ENCODE measurements at regions not wholly inside any gene's neighbourhood (a gene's known extent, or its start where the extent isn't known, plus 50 kb on each side); places are given as distances from the start of the nearest gene placed in this dataset.
A peak's percentile ranks its signal among the peaks of the same experiment; 100 is the strongest.

DNA sequence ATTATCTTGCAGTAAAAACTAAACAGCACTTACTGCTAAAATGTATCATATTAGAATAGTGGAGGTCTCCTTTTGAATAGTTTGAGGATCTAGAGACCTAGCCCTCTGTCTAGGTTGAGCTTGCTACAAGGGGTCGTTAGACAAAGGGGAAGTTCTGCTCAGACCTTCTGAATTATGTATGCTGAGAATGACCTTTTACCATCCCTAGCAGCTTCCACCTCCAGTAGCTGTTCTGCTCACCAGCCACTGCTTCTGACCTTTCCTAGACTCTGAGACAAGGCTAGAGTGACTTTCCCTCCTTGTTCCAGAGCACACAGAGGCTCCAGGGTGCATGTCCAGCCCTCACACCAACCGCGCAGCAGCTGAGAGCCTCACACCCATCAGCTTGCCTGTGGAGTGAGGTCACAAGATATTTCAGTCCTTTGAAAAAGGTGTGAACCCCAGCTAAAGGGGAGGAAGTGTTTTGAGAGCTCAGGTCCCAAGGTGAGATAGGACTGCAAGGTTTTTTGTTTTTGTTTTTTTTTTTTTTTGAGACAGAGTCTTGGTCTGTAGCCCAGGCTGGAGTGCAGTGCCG lies 289.3 kb upstream of the TNP1 start:
- Histone ChIP-seq H3K23ac (ENCODE audit: low read length) (no peak overlapping the region), H2BK15ac (replicated peaks; ENCODE audit: low read depth) (no peak overlapping the region), H3K36me3 (ENCODE audit: control insufficient read depth, insufficient read depth, low read length) (no peaks in the 10 kb centered on the region), H3K27me3 (ENCODE audit: insufficient read depth, low read length, poor library complexity) (no peaks in the 10 kb centered on the region), H3K4me1 (ENCODE audit: control insufficient read depth, low read depth, low read length) (peaks cover 5% of the 10 kb centered on the region), H3K79me1 (ENCODE audit: low read length) (no peaks in the 10 kb centered on the region), H3K4me2 (ENCODE audit: low read length) (no peak overlapping the region), H2BK120ac (ENCODE audit: low read depth, low read length) (no peak overlapping the region), H3K9ac (ENCODE audit: low read length) (no peak overlapping the region), H3K4ac (ENCODE audit: low read depth, low read length) (no peak overlapping the region), H3K79me2 (ENCODE audit: control insufficient read depth, insufficient read depth, low read length) (no peaks in the 10 kb centered on the region), H4K5ac (ENCODE audit: low read length) (no peak overlapping the region), H3K4me3 (ENCODE audit: low read length) (no peak overlapping the region), H3K27ac (ENCODE audit: low read depth, low read length) (no peak overlapping the region), H3K56ac (ENCODE audit: low read length) (no peak overlapping the region), H2BK5ac (ENCODE audit: low read length) (no peak overlapping the region), H2AK5ac (ENCODE audit: low read length) (no peak overlapping the region), H3K18ac (ENCODE audit: low read length) (no peak overlapping the region), H4K8ac (ENCODE audit: low read depth, low read length) (no peak overlapping the region)
- no CpG with 5 or more reads among the region's 4 CpGs for WGBS (ENCODE audit: extremely low coverage, insufficient coverage, low lambda C conversion rate)
- DNase-seq: peak; percentile 63

DNA sequence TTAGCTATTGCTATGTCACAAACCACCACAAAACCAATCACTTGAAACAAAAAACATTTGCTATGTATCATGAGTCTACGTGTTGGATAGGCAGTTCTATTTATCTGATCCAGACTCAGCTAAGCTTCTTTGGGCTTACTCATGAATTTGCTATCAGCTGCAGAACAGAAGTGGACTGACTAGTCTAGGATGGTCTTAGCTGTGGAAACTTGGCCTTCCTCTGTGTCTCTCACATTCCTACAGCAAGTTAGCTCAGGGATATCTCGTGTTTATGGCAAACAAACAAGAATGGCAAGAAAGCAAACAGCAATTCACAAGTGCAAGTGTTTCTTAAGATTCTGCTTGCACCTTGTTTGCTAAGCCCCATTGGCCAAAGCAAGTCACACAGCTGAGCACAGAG lies 288.0 kb upstream of the TNP1 start:
- H2BK15ac ChIP-seq (replicated peaks; ENCODE audit: low read depth): no peak overlapping the region
- H4K5ac ChIP-seq (ENCODE audit: low read length): no peak overlapping the region
- H3K56ac ChIP-seq (ENCODE audit: low read length): no peak overlapping the region
- no peak overlapping the region for H3K4me3 ChIP-seq (ENCODE audit: low read length)
- no peak overlapping the region for H2BK120ac ChIP-seq (ENCODE audit: low read depth, low read length)
- no peak overlapping the region for H3K4me2 ChIP-seq (ENCODE audit: low read length)
- H3K36me3 ChIP-seq (ENCODE audit: control insufficient read depth, insufficient read depth, low read length): no peaks in the 10 kb centered on the region
- H3K4me1 ChIP-seq (ENCODE audit: control insufficient read depth, low read depth, low read length): peaks cover 5% of the 10 kb centered on the region
- H2AK5ac ChIP-seq (ENCODE audit: low read length): no peak overlapping the region
- no peak overlapping the region for H3K9ac ChIP-seq (ENCODE audit: low read length)
- no peaks in the 10 kb centered on the region for H3K27me3 ChIP-seq (ENCODE audit: insufficient read depth, low read length, poor library complexity)
- H3K23ac ChIP-seq (ENCODE audit: low read length): no peak overlapping the region
- H2BK5ac ChIP-seq (ENCODE audit: low read length): no peak overlapping the region
- no peak overlapping the region for H3K27ac ChIP-seq (ENCODE audit: low read depth, low read length)
- DNase-seq: peak; percentile 39
- no CpG with 5 or more reads among the region's 2 CpGs for WGBS (ENCODE audit: extremely low coverage, insufficient coverage, low lambda C conversion rate)
- no peaks in the 10 kb centered on the region for H3K79me2 ChIP-seq (ENCODE audit: control insufficient read depth, insufficient read depth, low read length)
- no peak overlapping the region for H4K8ac ChIP-seq (ENCODE audit: low read depth, low read length)
- no peak overlapping the region for H3K18ac ChIP-seq (ENCODE audit: low read length)
- H3K4ac ChIP-seq (ENCODE audit: low read depth, low read length): no peak overlapping the region
- H3K79me1 ChIP-seq (ENCODE audit: low read length): no peaks in the 10 kb centered on the region

DNA sequence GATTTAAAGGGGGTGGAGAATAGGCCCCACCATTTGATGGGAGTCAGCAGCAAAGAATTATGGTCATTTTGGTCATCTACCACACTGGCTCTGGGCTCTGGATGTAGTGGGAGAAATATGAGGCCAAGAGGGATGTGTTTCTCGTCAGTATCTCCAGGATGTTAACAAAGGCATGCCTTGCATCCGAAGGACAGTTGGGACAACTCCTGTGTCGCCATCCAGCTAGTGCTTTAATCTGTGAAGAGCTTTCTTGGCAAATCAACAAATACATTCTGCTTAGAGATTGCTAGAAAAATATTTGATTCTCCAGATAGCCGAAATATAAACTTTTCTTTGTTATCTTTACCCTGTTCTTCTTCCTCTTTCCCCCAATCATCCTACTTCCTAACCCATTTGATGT lies 287.1 kb upstream of the TNP1 start:
- no peak overlapping the region for H3K18ac ChIP-seq (ENCODE audit: low read length)

DNA sequence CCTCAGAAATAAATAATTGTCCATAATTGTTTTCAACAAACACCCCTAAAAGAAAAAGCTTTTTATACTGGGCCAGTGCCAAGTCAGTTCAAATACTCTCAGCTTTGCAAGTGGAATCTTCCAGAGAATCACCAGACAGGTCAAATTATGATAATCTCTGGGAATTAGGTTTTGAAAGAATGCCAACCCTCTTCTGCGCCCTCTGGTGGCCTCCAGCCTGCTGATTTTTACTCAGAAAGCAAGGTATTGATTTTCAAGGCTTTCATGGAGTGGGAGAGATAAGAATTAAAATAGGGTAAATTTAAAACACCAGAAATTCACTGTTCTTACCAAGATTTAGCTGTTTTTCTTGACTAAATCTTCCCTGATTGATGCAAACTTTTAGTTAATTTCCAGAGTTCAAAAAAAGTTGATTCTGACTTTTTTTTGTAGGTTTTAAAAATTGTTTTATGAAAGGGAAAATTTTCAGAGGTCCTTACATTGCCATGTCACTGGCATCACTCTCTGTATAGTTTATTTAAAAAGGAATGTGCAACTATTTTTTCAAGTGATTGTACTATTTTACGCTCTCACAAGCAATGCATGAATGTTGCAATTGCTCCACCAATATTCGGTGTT lies 282.9 kb upstream of the TNP1 start:
- H2AK5ac ChIP-seq (ENCODE audit: low read length): no peak overlapping the region
- H3K9ac ChIP-seq (ENCODE audit: low read length): no peak overlapping the region
- no peak overlapping the region for H2BK120ac ChIP-seq (ENCODE audit: low read depth, low read length)
- H3K36me3 ChIP-seq (ENCODE audit: control insufficient read depth, insufficient read depth, low read length): no peaks in the 10 kb centered on the region
- H3K23ac ChIP-seq (ENCODE audit: low read length): no peak overlapping the region
- WGBS (ENCODE audit: extremely low coverage, insufficient coverage, low lambda C conversion rate): no CpG with 5 or more reads among the region's 3 CpGs
- H3K4me1 ChIP-seq (ENCODE audit: control insufficient read depth, low read depth, low read length): no peaks in the 10 kb centered on the region
- no peaks in the 10 kb centered on the region for H3K27me3 ChIP-seq (ENCODE audit: insufficient read depth, low read length, poor library complexity)
- H3K27ac ChIP-seq (ENCODE audit: low read depth, low read length): no peak overlapping the region
- DNase-seq: peak; percentile 58
- no peak overlapping the region for H3K4me2 ChIP-seq (ENCODE audit: low read length)
- no peak overlapping the region for H4K8ac ChIP-seq (ENCODE audit: low read depth, low read length)
- no peaks in the 10 kb centered on the region for H3K79me1 ChIP-seq (ENCODE audit: low read length)
- H3K4ac ChIP-seq (ENCODE audit: low read depth, low read length): no peak overlapping the region
- H4K5ac ChIP-seq (ENCODE audit: low read length): no peak overlapping the region
- no peaks in the 10 kb centered on the region for H3K79me2 ChIP-seq (ENCODE audit: control insufficient read depth, insufficient read depth, low read length)
- no peak overlapping the region for H2BK5ac ChIP-seq (ENCODE audit: low read length)
- no peak overlapping the region for H2BK15ac ChIP-seq (replicated peaks; ENCODE audit: low read depth)
- no peak overlapping the region for H3K4me3 ChIP-seq (ENCODE audit: low read length)
- H3K56ac ChIP-seq (ENCODE audit: low read length): no peak overlapping the region
- no peak overlapping the region for H3K18ac ChIP-seq (ENCODE audit: low read length)

More for the DNA sequence above, 287.1 kb upstream of the TNP1 start:
- Histone ChIP-seq H3K9ac (ENCODE audit: low read length) (no peak overlapping the region), H3K27me3 (ENCODE audit: insufficient read depth, low read length, poor library complexity) (no peaks in the 10 kb centered on the region), H4K5ac (ENCODE audit: low read length) (no peak overlapping the region), H3K36me3 (ENCODE audit: control insufficient read depth, insufficient read depth, low read length) (no peaks in the 10 kb centered on the region), H3K4ac (ENCODE audit: low read depth, low read length) (no peak overlapping the region), H2BK15ac (replicated peaks; ENCODE audit: low read depth) (no peak overlapping the region), H3K56ac (ENCODE audit: low read length) (no peak overlapping the region), H2BK120ac (ENCODE audit: low read depth, low read length) (no peak overlapping the region), H3K4me2 (ENCODE audit: low read length) (no peak overlapping the region), H2AK5ac (ENCODE audit: low read length) (no peak overlapping the region), H3K23ac (ENCODE audit: low read length) (no peak overlapping the region), H4K8ac (ENCODE audit: low read depth, low read length) (no peak overlapping the region), H3K4me3 (ENCODE audit: low read length) (no peak overlapping the region), H3K79me2 (ENCODE audit: control insufficient read depth, insufficient read depth, low read length) (no peaks in the 10 kb centered on the region), H3K27ac (ENCODE audit: low read depth, low read length) (no peak overlapping the region), H3K79me1 (ENCODE audit: low read length) (no peaks in the 10 kb centered on the region), H3K4me1 (ENCODE audit: control insufficient read depth, low read depth, low read length) (peaks cover 5% of the 10 kb centered on the region), H2BK5ac (ENCODE audit: low read length) (no peak overlapping the region)
- no peak for DNase-seq
- WGBS (ENCODE audit: extremely low coverage, insufficient coverage, low lambda C conversion rate): no CpG with 5 or more reads among the region's 4 CpGs

DNA sequence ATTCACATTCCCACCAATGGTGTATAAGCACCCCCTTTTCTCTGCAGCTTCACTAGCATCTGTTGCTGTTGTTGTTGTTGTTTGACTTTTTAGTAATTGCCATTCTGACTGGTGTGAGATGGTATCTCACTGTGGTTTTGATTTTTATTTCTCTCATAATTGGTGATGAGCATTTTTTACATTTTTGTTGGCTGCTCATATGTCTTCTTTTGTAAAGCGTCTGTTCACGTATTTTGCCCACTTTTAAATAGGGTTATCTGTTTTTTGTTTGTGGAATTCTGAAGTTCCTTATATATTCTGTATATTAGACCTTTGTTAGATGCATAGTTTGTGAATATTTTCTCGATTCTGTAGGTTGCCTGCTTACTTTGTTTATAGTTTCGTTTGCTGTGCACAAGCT lies 278.4 kb upstream of the TNP1 start:
- H3K4ac ChIP-seq (ENCODE audit: low read depth, low read length): no peak overlapping the region
- no peaks in the 10 kb centered on the region for H3K79me2 ChIP-seq (ENCODE audit: control insufficient read depth, insufficient read depth, low read length)
- H4K8ac ChIP-seq (ENCODE audit: low read depth, low read length): no peak overlapping the region
- H3K4me1 ChIP-seq (ENCODE audit: control insufficient read depth, low read depth, low read length): no peaks in the 10 kb centered on the region
- no peak overlapping the region for H3K9ac ChIP-seq (ENCODE audit: low read length)
- WGBS (ENCODE audit: extremely low coverage, insufficient coverage, low lambda C conversion rate): no CpG with 5 or more reads among the region's 4 CpGs
- no peaks in the 10 kb centered on the region for H3K79me1 ChIP-seq (ENCODE audit: low read length)
- H3K18ac ChIP-seq (ENCODE audit: low read length): no peak overlapping the region
- no peak for DNase-seq
- H2BK15ac ChIP-seq (replicated peaks; ENCODE audit: low read depth): no peak overlapping the region
- H3K4me3 ChIP-seq (ENCODE audit: low read length): no peak overlapping the region
- H2BK120ac ChIP-seq (ENCODE audit: low read depth, low read length): no peak overlapping the region
- no peak overlapping the region for H3K23ac ChIP-seq (ENCODE audit: low read length)
- no peak overlapping the region for H2BK5ac ChIP-seq (ENCODE audit: low read length)
- H3K56ac ChIP-seq (ENCODE audit: low read length): no peak overlapping the region
- H4K5ac ChIP-seq (ENCODE audit: low read length): no peak overlapping the region
- H2AK5ac ChIP-seq (ENCODE audit: low read length): no peak overlapping the region
- no peaks in the 10 kb centered on the region for H3K27me3 ChIP-seq (ENCODE audit: insufficient read depth, low read length, poor library complexity)
- no peak overlapping the region for H3K27ac ChIP-seq (ENCODE audit: low read depth, low read length)
- H3K36me3 ChIP-seq (ENCODE audit: control insufficient read depth, insufficient read depth, low read length): no peaks in the 10 kb centered on the region
- no peak overlapping the region for H3K4me2 ChIP-seq (ENCODE audit: low read length)

DNA sequence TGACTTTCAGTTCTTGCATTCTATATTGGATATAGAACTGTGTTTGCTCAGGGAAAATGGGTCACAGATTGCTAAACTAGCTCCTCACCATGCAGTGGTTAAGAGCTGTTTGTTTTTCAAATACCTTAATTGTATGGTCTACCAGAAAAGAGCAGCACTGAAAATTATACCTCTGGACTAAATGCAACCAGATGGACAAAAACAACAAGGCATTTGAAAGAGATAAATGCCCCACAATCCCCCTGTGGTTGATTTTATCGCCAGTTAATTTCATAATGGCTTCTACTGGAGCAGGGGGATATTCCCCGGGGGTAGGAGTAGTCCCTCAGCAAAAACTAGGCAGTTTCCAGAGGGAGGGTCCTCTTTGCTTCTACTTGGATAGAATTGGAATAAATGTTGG lies 267.9 kb upstream of the TNP1 start:
- H2BK15ac ChIP-seq (replicated peaks; ENCODE audit: low read depth): no peak overlapping the region

More for the DNA sequence above, 267.9 kb upstream of the TNP1 start:
- H2BK5ac ChIP-seq (ENCODE audit: low read length): no peak overlapping the region
- H3K79me1 ChIP-seq (ENCODE audit: low read length): no peaks in the 10 kb centered on the region
- WGBS (ENCODE audit: extremely low coverage, insufficient coverage, low lambda C conversion rate): no CpG with 5 or more reads among the region's 2 CpGs
- H2BK120ac ChIP-seq (ENCODE audit: low read depth, low read length): no peak overlapping the region
- no peaks in the 10 kb centered on the region for H3K36me3 ChIP-seq (ENCODE audit: control insufficient read depth, insufficient read depth, low read length)
- H3K4me1 ChIP-seq (ENCODE audit: control insufficient read depth, low read depth, low read length): no peaks in the 10 kb centered on the region
- H4K8ac ChIP-seq (ENCODE audit: low read depth, low read length): no peak overlapping the region
- H3K4me2 ChIP-seq (ENCODE audit: low read length): no peak overlapping the region
- H3K18ac ChIP-seq (ENCODE audit: low read length): no peak overlapping the region
- H3K4me3 ChIP-seq (ENCODE audit: low read length): no peak overlapping the region
- H3K9ac ChIP-seq (ENCODE audit: low read length): no peak overlapping the region
- no peak overlapping the region for H3K56ac ChIP-seq (ENCODE audit: low read length)
- H4K5ac ChIP-seq (ENCODE audit: low read length): no peak overlapping the region
- no peaks in the 10 kb centered on the region for H3K27me3 ChIP-seq (ENCODE audit: insufficient read depth, low read length, poor library complexity)
- no peak overlapping the region for H2AK5ac ChIP-seq (ENCODE audit: low read length)
- H3K79me2 ChIP-seq (ENCODE audit: control insufficient read depth, insufficient read depth, low read length): no peaks in the 10 kb centered on the region
- DNase-seq: no peak
- H3K23ac ChIP-seq (ENCODE audit: low read length): no peak overlapping the region
- H3K27ac ChIP-seq (ENCODE audit: low read depth, low read length): no peak overlapping the region
- H3K4ac ChIP-seq (ENCODE audit: low read depth, low read length): no peak overlapping the region
